ENCODE measurements at regions not wholly inside any gene's neighbourhood (a gene's known extent, or its start where the extent isn't known, plus 50 kb on each side); places are given as distances from the start of the nearest gene placed in this dataset.
"Not testable (repeated sequence)": the region's sequence is repeated elsewhere in the genome, so short reads cannot be mapped to it uniquely, and the experiment has no call there.

DNA sequence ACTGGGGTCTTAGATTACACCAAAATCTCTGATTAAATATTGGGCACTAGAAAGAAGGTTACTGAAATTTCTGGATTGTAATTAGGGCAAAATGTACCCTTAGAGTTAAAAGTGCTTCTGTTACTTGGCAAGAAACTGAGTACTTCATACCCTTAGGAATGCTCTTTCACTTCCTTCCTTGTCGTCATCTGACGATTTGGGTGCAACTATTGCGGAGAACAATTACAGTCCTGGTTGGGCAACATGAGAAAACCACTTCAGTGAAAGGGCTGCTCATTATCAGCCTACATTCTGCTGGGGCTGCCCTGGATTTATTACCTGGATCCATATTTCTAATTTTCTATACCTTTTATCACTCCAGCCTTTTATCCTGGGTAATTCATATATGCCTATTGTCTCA, 348.5 kb upstream of the MDGA2 start:
- Histone ChIP-seq H3K9me3 (ENCODE audit: control insufficient read depth in 4 of 4, low read length in 3 of 4) (no peaks in the 10 kb centered on the region), H3K27ac (ENCODE audit: low read depth in 1 of 2, low read length in 2 of 2) (no peak overlapping the region), H3K27me3 (ENCODE audit: control insufficient read depth in 4 of 4, insufficient read depth in 4 of 4, low read length in 3 of 4) (no peaks in the 10 kb centered on the region), H3K4me1 (ENCODE audit: control insufficient read depth in 4 of 4, insufficient read depth in 4 of 4, low read length in 3 of 4) (no peaks in the 10 kb centered on the region), H3K36me3 (ENCODE audit: control insufficient read depth in 4 of 4, insufficient read depth in 3 of 4, low read depth in 1 of 4, low read length in 3 of 4) (no peaks in the 10 kb centered on the region), H3K4me3 (ENCODE audit: low read depth in 1 of 3, low read length in 3 of 3) (no peak overlapping the region), H3K9ac (ENCODE audit: low read depth in 1 of 2, low read length in 2 of 2) (no peak overlapping the region)
- TF ChIP-seq EGR1 (IDR thresholded peaks at IDR 0.05; ENCODE audit: low read depth in 2 of 2) (no peak), FOXA2 (IDR thresholded peaks at IDR 0.05) (no peak)
- DNase-seq (ENCODE audit: low spot score) = no peak
- 75% methylated on average over 3 of the region's 3 CpGs for WGBS

DNA sequence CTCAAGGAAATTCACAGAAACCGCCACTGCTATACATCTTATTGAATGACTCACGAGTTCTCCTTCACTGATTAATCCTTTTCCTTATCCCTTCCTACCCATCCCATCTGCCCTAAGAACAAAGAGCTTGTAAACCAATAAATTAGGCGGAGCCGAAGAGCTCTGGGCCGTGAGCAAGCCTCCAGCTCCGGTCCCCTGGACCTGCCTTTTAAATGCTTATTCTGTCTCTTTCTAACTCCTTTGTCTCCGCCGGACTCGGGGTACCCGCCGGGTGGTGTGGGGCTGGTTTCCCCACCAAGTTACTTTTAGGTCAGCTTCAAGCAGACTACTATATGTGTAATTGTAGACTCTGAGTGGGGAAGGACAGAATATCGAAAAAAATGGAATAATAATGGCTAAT, 336.1 kb upstream of the MDGA2 start:
- H3K27ac ChIP-seq (ENCODE audit: low read depth in 1 of 2, low read length in 2 of 2); H3K9ac ChIP-seq (ENCODE audit: low read depth in 1 of 2, low read length in 2 of 2); DNase-seq (ENCODE audit: low spot score); H3K4me3 ChIP-seq (ENCODE audit: low read depth in 1 of 3, low read length in 3 of 3); H3K27me3 ChIP-seq (ENCODE audit: control insufficient read depth in 4 of 4, insufficient read depth in 4 of 4, low read length in 3 of 4); H3K9me3 ChIP-seq (ENCODE audit: control insufficient read depth in 4 of 4, low read length in 3 of 4); H3K4me1 ChIP-seq (ENCODE audit: control insufficient read depth in 4 of 4, insufficient read depth in 4 of 4, low read length in 3 of 4); H3K36me3 ChIP-seq (ENCODE audit: control insufficient read depth in 4 of 4, insufficient read depth in 3 of 4, low read depth in 1 of 4, low read length in 3 of 4): not testable (repeated sequence)
- 46% methylated on average over 12 of the region's 12 CpGs for WGBS

DNA sequence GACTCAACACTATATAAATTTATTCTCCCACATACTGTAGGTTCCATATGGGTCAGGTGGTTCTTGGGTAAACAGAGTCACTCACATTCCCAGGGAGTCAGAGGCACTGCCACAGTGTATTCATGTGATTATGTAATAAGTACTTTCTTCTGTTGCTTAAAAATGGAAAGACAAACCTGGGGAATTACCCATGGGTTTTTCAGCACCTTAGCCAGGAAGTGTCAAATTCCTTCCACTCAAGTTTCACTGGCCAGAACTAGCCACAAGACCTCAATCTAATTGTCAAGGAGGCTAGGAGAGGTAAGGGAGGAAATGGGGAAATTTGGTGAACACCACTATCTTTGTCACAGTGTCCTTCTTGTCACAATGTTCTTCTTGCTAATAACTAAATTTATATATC, 333.2 kb upstream of the MDGA2 start:
- H3K4me1 ChIP-seq (ENCODE audit: control insufficient read depth in 4 of 4, insufficient read depth in 4 of 4, low read length in 3 of 4) = no peaks in the 10 kb centered on the region
- H3K36me3 ChIP-seq (ENCODE audit: control insufficient read depth in 4 of 4, insufficient read depth in 3 of 4, low read depth in 1 of 4, low read length in 3 of 4) = no peaks in the 10 kb centered on the region
- H3K9ac ChIP-seq (ENCODE audit: low read depth in 1 of 2, low read length in 2 of 2) = no peak overlapping the region
- H3K27ac ChIP-seq (ENCODE audit: low read depth in 1 of 2, low read length in 2 of 2) = no peak overlapping the region
- H3K9me3 ChIP-seq (ENCODE audit: control insufficient read depth in 4 of 4, low read length in 3 of 4) = no peaks in the 10 kb centered on the region
- TF ChIP-seq HNF4A (conservative IDR thresholded peaks at IDR 0.05) = no peak
- no peak for TF ChIP-seq JUND (IDR thresholded peaks at IDR 0.05)
- no peak for TF ChIP-seq RXRA (IDR thresholded peaks at IDR 0.05)
- TF ChIP-seq, protein P1, sequence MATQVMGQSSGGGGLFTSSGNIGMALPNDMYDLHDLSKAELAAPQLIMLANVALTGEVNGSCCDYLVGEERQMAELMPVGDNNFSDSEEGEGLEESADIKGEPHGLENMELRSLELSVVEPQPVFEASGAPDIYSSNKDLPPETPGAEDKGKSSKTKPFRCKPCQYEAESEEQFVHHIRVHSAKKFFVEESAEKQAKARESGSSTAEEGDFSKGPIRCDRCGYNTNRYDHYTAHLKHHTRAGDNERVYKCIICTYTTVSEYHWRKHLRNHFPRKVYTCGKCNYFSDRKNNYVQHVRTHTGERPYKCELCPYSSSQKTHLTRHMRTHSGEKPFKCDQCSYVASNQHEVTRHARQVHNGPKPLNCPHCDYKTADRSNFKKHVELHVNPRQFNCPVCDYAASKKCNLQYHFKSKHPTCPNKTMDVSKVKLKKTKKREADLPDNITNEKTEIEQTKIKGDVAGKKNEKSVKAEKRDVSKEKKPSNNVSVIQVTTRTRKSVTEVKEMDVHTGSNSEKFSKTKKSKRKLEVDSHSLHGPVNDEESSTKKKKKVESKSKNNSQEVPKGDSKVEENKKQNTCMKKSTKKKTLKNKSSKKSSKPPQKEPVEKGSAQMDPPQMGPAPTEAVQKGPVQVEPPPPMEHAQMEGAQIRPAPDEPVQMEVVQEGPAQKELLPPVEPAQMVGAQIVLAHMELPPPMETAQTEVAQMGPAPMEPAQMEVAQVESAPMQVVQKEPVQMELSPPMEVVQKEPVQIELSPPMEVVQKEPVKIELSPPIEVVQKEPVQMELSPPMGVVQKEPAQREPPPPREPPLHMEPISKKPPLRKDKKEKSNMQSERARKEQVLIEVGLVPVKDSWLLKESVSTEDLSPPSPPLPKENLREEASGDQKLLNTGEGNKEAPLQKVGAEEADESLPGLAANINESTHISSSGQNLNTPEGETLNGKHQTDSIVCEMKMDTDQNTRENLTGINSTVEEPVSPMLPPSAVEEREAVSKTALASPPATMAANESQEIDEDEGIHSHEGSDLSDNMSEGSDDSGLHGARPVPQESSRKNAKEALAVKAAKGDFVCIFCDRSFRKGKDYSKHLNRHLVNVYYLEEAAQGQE (IDR thresholded peaks at IDR 0.05) = no peak
- TF ChIP-seq YY1 (IDR thresholded peaks at IDR 0.05) = no peak
- TF ChIP-seq CTCF (IDR thresholded peaks at IDR 0.05; ENCODE audit: low read depth, low read length, missing input control) = no peak
- TF ChIP-seq GABPA (IDR thresholded peaks at IDR 0.05 in 1 of 2, conservative IDR thresholded peaks at IDR 0.05 in 1 of 2) = no peak
- TF ChIP-seq NR2F2 (IDR thresholded peaks at IDR 0.05) = no peak
- no peak for TF ChIP-seq EGR1 (IDR thresholded peaks at IDR 0.05; ENCODE audit: low read depth in 2 of 2)
- TF ChIP-seq, protein P2, sequence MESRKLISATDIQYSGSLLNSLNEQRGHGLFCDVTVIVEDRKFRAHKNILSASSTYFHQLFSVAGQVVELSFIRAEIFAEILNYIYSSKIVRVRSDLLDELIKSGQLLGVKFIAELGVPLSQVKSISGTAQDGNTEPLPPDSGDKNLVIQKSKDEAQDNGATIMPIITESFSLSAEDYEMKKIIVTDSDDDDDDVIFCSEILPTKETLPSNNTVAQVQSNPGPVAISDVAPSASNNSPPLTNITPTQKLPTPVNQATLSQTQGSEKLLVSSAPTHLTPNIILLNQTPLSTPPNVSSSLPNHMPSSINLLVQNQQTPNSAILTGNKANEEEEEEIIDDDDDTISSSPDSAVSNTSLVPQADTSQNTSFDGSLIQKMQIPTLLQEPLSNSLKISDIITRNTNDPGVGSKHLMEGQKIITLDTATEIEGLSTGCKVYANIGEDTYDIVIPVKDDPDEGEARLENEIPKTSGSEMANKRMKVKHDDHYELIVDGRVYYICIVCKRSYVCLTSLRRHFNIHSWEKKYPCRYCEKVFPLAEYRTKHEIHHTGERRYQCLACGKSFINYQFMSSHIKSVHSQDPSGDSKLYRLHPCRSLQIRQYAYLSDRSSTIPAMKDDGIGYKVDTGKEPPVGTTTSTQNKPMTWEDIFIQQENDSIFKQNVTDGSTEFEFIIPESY (IDR thresholded peaks at IDR 0.05) = no peak
- TF ChIP-seq HNF4G (IDR thresholded peaks at IDR 0.05) = no peak
- TF ChIP-seq FOXA1 (IDR thresholded peaks at IDR 0.05) = no peak
- TF ChIP-seq RAD21 (IDR thresholded peaks at IDR 0.05) = no peak
- no peak for TF ChIP-seq SP1 (IDR thresholded peaks at IDR 0.05)
- TF ChIP-seq FOXA2 (IDR thresholded peaks at IDR 0.05) = no peak
- TF ChIP-seq, protein P3, sequence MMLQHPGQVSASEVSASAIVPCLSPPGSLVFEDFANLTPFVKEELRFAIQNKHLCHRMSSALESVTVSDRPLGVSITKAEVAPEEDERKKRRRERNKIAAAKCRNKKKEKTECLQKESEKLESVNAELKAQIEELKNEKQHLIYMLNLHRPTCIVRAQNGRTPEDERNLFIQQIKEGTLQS (IDR thresholded peaks at IDR 0.05) = no peak
- no peak for DNase-seq (ENCODE audit: low spot score)
- no peak overlapping the region for H3K4me3 ChIP-seq (ENCODE audit: low read depth in 1 of 3, low read length in 3 of 3)
- no peaks in the 10 kb centered on the region for H3K27me3 ChIP-seq (ENCODE audit: control insufficient read depth in 4 of 4, insufficient read depth in 4 of 4, low read length in 3 of 4)
